Left cardiac atrium (tissue), 4 donors: ENCODE measurements at regions not wholly inside any gene's neighbourhood (a gene's known extent, or its start where the extent isn't known, plus 50 kb on each side); places are given as distances from the start of the nearest gene placed in this dataset.

Source experiments
- ATAC-seq, 2 donors: fragments of 200-7000 bp; cut with Tn5 transposase; one replicate each; pipeline ENCODE4 v1.9.1; 2020; ENCODE audit warnings: mild to moderate bottlenecking in 2 of 2, moderate library complexity in 2 of 2
- DNase-seq: peaks from one replicate; pipeline ENCODE4 v3.0.0-alpha.2; 2020
- intact Hi-C, 2 donors: fragments of 100-400 bp; cut with DNase I; formaldehyde crosslinking; loops; one replicate each; pipeline versions ENCODE4 v1.14.1 to v1.15.1; 2022 to 2023
- donor health status: DM: no; HTN: yes; CAD: no.
- donor health status: DM: no; HTN: yes; CAD: no; lungs with severe emphysema.
- donor health status: DM: yes; HTN: yes; CAD: no.
- donor health status: Dilated cardiomyopathy.

DNA sequence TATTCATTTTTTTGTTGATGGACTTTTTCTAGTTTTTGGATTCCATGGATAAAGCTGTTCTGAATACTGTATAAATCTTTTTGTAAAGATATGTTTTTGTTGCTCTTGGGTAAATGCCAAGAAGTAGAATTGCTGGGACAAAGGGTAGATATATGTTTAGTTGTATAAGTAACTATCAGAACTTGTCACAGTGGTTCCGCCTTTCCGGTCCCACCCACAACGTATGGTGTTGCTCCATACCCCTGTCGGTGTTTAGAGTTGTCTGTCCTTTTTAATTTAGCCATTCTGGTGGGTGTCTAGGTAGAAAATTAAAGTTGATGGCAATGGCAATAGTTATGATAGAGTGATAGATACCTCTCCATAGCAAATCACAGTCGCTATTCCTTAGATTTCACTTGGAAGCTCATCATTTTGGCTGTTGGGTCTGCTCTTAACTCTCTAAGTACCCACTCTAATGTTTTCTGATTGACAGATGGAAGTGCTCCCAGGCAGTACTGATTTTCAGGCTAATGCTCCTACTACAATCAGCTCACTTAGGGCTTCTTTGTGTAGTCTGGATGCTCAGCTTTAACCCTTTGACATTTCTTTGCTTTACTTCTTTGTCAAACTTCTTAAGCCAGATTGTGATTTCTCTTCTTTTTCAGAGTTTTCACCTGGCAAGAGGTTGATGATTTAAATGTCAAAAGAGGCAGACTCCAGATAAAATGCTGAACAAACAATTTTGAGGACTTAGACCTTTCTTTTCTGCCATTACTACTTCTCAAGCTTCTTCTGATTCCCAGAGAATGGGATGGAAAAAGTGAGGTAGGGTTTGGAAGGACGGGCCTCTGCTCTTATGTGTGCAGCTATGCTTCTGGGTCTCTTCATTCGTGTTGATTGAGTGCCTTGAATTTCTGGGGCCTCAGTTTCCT is 156.4 kb downstream of the AQP4 start:
- intact Hi-C loops, result no loop called here
- ATAC-seq, result no peak
- no peak for DNase-seq

DNA sequence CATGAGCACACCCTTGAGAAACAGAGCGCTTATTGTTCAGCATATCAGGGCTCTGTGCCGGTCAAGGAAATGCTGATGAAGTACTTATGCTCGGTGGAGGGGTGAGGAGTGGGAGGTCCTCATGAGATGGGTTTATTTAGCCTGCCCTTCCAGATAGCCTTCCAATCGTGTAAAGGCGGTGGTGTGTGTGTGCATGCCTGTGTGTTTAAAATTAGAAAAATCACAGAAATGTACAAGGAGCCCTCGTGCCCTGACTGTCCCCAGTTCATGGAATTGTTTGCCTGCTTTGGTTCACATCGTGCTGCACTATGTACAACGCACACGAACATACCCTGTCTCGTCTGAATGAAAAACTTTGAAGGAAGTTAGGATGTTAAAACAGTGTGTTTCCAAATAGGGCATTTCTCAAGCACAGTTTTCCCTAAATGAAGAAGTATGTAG is 158.6 kb downstream of the AQP4 start:
- intact Hi-C loops, result no loop called here
- ATAC-seq (peak; percentile 27 to 62), DNase-seq (no peak)

DNA sequence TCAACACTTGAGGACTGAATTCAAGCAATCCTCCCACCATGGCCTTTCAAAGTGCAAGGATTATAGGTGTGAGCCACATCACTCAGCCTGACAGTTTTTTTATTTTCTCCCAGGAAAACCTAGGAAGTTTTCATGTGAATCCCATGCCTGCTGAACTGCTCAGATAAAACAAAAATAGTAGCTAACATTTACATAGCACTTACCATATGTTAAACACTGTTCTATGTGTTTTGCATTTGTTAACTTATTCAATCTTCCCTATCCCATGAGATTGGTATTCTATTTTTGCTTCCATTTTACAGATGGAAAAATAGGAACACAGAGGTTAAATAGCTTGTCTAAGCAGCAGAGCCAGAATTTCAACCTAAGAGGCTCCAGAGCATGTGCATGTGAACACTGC is 157.4 kb upstream of the KCTD1 start:
- intact Hi-C loops, result no loop called here
- ATAC-seq, result no peak
- DNase-seq, result no peak

DNA sequence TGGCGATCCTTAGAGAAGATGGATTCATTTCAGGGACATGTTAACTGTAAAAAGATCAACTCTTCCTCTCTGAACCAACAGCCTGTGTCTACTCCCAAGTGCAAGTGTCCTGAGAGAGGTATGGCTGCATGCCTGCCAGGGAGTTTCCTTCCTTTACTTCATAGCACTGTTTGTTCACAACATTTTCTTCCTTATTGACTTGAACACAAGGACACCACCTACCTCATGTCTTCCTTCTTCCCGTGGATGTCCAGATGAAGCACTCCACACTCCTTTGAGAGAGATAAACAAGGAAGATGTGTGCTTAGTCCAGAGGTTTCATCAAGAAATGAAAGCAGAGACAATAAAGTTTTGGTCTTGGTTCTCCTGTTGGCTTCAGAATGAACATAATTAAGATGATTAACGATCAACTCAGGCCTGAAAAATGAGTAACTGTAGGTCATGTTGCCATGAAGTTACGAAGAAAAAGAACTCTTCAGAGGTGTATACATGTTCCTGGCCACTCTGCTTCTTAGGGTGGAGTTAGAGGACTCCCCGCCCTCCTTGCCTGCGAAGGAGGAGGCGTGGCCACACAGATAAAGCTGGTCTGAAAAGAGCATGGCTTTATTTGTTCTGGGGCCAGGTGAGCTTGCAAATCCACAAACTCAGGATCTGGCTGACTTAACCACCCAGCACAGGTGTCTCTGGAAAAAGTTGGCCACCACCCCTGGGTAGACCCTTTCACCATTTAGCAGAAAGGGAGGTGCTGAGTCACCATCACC is 155.0 kb upstream of the KCTD1 start:
- intact Hi-C loops, result no loop called here
- ATAC-seq (no peak), DNase-seq (no peak)

DNA sequence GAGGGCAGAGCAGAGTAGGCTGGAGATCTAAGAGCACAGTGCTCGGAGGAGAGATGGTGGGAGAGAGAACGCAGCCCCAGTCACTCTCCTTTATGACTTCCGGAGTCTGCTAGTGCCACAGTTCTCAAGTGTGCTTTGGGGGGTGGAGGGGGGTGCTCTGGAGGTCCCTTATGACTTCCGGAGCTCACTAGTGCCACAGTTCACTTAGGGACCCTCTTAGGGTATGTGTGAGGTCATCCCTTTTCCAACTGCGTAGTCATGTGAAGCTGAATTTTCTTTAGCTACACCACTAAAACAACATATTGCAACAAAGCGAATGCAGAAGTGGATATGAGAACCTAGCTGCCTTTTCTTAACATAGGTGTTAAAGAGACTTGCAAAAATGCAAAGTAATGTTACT is 153.7 kb upstream of the KCTD1 start:
- intact Hi-C loops, result no loop called here
- ATAC-seq (no peak), DNase-seq (no peak)

DNA sequence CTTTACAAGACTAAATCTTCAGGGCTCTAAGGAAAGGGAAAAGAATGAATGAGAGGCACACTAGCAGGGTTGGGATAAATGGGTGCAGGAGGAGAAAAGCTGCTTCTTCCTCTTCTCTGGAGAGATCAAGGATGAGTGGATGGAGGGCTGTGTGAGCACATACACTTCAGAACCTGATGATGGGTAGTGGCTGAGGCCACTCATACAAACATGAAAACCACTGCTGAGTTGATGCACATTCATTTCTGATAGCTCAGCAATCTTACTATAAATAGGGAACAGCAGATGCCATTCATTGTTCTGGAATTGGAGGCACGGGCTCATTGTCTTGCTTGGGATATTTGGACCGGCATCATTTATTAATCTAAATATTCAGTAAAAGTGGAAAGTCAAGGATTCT is 152.4 kb upstream of the KCTD1 start:
- DNase-seq, result no peak
- ATAC-seq, result no peak
- intact Hi-C loops, result no loop called here

DNA sequence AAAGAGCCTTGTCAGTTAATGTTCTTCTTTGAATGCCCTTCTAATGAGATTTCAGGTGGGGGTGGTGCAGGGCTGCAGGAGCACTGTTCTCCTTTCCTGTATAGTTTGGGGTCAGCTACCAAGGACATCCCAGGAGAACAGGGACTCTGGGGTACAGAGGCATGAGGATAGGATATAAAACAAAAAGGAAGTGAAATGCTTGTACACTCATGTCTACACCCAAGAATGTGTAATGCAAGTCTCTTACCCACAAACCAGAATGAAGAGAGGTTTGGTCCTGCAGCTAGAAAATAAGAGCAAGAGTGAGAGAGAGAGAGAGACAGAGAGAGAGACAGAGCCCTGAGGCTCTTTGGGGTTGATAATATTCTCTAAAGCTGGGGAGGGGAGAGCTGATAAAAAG is 151.8 kb upstream of the KCTD1 start:
- DNase-seq, result no peak
- intact Hi-C loops, result no loop called here
- ATAC-seq, result no peak

DNA sequence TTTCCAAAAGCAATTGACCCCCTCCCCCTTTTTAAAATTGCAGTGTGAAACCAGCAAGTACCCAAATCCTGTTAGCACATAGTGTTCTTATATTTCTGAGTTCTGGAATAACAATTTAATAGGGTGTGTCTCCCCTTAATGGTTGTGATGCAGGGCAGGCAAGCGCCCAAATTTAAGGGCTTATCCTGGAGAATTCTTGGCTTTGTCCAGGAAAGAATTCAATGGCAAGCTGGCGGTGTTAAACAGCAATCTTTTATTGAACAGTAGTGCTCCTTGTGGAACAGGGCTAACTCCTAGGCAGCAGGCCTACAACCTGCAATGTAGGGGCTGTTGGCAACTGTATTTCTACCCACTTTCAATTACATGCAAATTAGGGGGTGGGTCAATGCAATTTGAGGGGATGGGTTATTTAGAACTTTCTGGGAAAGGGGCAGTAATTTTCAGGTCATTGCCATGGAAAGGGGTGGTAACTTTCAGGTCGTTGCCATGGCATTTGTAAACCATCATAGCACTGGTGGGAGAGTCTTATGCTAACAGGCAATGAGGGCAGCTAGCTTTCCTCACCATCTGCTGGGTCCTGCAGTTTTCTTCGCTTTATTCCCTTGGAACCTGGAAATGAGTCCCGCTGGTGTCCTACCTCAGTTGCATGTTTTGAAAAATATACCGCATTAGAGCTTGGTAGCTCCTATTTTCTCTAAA is 149.0 kb upstream of the KCTD1 start:
- intact Hi-C loops, result no loop called here
- ATAC-seq, result no peak

DNA sequence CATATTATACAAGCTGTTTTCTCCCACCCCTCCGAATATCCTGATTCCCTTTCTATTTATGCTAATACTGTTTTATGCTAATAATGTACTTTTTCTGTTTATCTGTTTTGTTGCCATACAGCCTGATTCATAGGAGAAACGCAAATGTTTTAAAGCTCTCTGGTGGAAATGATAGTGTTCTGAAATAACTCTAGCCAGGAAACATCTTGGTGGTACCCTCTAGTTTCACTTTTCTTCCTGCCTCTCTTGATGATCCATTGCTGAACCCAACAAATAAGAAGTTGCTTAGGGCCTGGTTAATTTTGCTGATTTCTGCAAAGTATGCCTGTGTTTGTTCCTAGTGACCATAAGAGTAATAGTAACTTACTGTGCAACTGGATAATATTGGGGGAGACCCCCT is 148.4 kb upstream of the KCTD1 start:
- ATAC-seq (no peak), DNase-seq (no peak)

More for the DNA sequence above, 149.0 kb upstream of the KCTD1 start:
- DNase-seq, result no peak

DNA sequence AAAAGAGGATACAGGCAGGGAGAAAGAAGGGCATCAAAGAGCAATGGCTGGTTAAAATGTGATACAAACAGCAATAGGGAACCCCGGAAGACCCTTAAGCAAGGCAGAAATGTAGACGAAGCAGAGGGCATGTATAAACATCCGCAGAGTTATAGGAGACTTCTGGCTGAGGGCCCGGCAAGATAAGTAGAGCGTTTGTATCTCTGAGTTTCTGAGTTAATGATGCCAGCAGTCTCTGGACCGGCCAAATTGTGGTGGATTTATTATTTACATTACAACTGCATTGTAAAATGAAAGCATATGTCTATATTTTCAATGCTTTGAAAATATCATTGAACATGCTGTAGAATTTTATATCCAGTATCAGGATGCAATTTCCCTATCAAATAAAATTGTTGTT is 148.0 kb upstream of the KCTD1 start:
- ATAC-seq, result no peak
- intact Hi-C loops, result no loop called here
- DNase-seq, result no peak

More for the DNA sequence above, 148.4 kb upstream of the KCTD1 start:
- intact Hi-C loops, result no loop called here

DNA sequence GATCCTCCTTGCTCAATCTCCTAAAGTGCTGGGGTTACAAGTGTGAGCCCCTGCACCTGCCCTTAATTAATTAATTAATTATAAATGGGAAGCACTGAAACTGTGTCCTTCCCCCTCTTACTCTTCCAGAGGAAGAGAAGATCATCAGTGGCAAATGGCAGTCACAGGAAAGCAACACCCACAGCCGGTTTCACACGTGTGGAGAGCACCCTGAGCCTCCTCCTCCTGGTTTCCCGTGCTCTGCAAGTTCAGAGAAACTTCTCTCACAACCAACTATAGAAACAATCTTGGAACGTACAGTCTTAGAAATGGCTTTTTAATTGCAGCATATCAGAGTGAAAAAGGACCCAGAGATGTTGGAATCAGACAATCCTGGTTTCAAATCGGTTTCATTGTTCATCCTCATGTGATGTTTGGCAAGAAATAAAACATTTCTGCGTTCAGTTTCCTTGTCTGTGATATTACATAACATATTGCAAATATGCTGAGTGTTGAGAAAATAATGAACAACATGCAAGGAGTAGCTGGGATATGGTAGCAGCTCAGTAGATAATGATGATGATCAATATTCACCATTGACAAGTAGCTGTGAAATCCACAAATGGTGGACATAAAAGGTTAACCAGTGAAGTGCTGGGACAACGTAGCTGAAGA is 141.0 kb upstream of the KCTD1 start:
- ATAC-seq, result no peak
- no peak for DNase-seq
- intact Hi-C loops, result no loop called here

DNA sequence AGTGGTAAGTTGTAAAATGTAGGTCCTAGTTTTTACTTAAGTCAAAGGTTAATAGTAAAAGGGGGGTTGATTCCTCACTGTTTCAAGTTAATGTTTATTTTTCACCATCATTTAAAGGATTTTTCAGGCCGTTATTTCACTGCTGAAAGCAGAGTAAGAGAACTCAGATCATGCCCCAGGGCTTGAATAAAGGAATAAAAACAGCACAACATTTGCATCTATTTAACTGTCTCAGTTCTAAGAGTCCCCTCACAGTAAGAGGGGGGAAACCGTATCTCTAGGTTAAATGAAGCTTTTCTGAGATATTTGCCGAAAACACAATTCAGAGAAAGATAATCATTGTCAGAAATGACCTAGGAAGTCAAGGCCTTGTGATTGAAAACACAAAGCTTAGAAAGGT is 138.2 kb upstream of the KCTD1 start:
- DNase-seq (no peak), ATAC-seq (no peak)
- intact Hi-C loops, result no loop called here

DNA sequence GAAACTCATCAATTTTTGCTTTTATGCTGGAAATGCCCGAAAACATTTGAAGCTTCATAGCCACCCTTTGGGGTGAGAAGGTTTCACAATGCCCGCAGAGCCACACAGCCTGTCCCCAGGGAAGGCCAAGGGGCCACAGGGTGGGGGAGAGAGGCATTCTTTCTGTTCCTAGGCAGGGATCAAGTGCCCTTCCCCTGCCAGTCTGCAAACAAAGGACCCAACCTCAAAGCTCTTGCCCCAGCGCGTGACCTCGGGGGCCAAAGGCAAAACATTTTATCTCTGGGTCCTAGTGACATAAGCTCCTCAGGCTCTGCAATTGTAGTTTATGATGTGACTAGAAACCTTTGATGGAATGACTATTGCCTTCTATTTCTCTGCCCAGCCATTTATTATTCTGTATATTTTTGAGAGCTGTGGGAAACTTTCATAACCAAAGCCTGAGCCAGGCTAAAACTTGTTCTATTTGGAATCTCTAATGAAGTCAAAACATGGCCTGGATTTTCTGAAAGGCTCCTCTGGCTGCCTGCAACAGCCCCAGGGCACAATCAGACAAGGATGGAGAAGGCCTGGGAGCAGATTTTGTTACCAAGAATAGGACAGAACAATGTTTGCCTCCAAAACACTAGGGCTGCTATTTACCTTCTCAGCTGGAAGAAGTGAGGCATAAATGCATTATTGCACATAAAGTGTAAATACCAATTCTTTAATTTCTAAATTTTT is 137.2 kb upstream of the KCTD1 start:
- ATAC-seq, result no peak
- intact Hi-C loops, result no loop called here
- DNase-seq, result no peak

DNA sequence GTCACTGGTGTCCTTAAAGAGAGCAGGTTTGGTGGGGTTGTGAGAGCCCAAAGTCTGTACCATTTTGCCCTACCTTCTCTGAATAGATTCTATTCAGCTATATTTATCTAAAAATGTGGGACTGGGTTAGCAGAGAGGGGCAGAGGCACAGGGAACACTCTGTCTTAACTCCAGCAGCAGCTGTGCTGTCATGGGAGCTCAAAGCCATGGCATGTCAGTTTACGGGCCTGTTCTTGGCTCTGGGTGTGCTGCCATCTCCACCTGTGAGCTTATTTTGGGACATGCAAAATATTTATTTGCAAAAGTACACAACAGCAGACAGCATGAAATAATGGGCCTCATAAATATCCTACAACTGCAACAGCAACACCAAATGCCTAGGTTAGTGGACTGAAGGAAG is 129.6 kb upstream of the KCTD1 start:
- ATAC-seq, result no peak
- intact Hi-C loops, result no loop called here
- DNase-seq, result no peak

DNA sequence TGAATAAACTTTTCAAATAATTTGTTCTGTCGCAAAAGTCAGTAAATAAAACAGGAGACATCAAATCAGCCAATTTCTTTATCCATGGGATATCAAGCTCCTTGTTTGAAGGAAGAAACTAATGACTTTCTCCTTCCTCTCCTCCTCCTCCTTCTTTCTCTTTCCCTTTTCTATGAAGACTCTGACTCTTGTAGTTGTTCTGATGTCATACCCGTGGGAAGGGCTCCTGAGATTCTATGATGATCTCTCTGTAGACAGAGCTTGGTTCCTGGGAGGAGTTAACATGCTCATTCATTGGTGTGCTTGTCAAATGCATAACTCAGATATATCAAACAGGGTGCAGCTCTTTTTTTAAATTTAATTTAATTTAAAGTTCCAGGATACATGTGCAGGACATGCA is 118.7 kb upstream of the KCTD1 start:
- DNase-seq (no peak), ATAC-seq (no peak)
- intact Hi-C loops, result no loop called here

DNA sequence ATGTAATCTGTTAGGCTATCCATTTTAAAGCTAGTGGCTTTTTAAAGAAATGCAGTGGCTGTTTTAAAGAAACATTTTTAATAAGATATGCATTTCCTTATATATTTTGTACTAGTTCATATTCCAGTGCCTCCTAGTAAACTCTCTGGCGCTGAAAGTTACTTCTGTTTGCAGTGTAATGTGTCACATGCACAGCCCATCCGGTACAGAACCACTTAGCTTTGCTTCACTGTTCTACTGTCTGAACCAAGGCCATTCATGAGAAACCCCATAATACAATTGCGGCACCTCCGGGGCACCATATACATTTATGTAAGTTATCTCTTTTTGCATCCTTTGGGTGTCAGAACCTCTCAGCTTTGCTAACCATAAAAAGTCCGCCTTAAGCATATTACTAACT is 114.6 kb upstream of the KCTD1 start:
- DNase-seq, result no peak
- intact Hi-C loops, result no loop called here
- ATAC-seq, result no peak

DNA sequence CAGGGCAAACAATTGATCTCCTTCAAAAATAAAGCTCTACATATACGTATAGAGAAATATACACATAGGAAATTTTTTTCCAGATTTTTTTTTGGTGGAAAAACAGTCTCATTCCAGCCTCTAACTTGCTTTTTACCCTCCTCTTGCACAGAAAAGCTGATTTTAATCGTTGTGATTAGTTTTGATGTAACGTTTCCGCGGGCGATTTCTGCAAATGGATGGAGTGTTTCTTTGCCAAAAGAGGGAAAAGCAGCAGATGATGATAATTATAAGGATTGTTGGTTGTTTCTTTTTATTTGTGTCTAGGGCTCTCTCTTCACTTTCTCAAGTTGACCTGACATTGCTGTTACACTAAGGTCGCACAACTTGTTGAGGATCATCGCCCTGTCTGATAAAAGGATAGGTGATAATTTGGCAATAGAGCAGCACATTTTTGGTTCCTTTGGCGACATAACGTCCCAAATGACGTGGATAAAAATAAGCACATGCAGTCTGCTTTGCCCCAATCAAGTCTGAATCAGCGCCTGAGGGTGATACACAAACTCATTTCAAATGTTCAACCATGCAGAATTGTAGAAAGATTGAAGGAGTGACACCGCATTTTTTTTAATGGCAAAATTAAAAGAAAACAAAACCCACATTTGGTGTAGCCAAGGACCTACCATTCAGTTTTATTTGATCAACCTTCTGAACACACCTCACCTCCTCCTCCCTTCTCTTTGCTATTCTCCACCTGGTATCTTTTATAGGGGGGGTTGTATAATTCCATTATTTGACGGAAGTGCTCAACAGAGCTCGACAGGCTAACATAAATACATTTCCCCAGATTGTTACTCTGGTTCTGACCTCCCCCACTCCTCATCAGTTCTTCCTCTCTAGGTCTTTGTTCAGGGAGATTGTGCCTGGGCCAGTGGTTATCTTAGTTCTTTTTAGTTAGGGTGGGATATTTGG is 109.6 kb upstream of the KCTD1 start:
- DNase-seq (no peak), ATAC-seq (no peak)
- intact Hi-C loops, result loop anchor here (5.0 to 10.0 kb wide), 3 partner anchors 113 to 263 kb away; partner anchors contain the start of gene KCTD1 (in 1 of the 2)
